ENCODE measurements at regions not wholly inside any gene's neighbourhood (a gene's known extent, or its start where the extent isn't known, plus 50 kb on each side); places are given as distances from the start of the nearest gene placed in this dataset.

- no peak for DNase-seq (ENCODE audit: low spot score)
- in situ Hi-C loops (cut with MboI; ENCODE audit: low pct_unique_long_range_greater_than_20kb, low sequenced_read_pairs, unreplicated experiment): no loop called here
- TF ChIP-seq CTCF (IDR thresholded peaks at IDR 0.05; ENCODE audit: extremely low read depth, insufficient read depth, missing control alignments): no peak
Measured at GRCh38 chr2:153235516-153235915, 243.0 kb downstream of the RPRM start.

- in situ Hi-C loops (cut with MboI; ENCODE audit: low pct_unique_long_range_greater_than_20kb, low sequenced_read_pairs, unreplicated experiment): no loop called here
- TF ChIP-seq CTCF (IDR thresholded peaks at IDR 0.05; ENCODE audit: extremely low read depth, insufficient read depth, missing control alignments): no peak
- DNase-seq (ENCODE audit: low spot score): no peak
Measured at GRCh38 chr2:153232464-153232863, 246.1 kb downstream of the RPRM start.

- in situ Hi-C loops (cut with MboI; ENCODE audit: low pct_unique_long_range_greater_than_20kb, low sequenced_read_pairs, unreplicated experiment): no loop called here
- no peak for DNase-seq (ENCODE audit: low spot score)
- no peak for TF ChIP-seq CTCF (IDR thresholded peaks at IDR 0.05; ENCODE audit: extremely low read depth, insufficient read depth, missing control alignments)
Measured at GRCh38 chr2:153230977-153231376, 247.6 kb downstream of the RPRM start.

- in situ Hi-C loops (cut with MboI; ENCODE audit: low pct_unique_long_range_greater_than_20kb, low sequenced_read_pairs, unreplicated experiment): no loop called here
- no peak for TF ChIP-seq CTCF (IDR thresholded peaks at IDR 0.05; ENCODE audit: extremely low read depth, insufficient read depth, missing control alignments)
Measured at GRCh38 chr2:153228904-153229303, 249.7 kb downstream of the RPRM start.

GRCh38 chr2:153227981-153228380 is 250.6 kb downstream of the RPRM start:
- in situ Hi-C loops (cut with MboI; ENCODE audit: low pct_unique_long_range_greater_than_20kb, low sequenced_read_pairs, unreplicated experiment): no loop called here
- no peak for TF ChIP-seq CTCF (IDR thresholded peaks at IDR 0.05; ENCODE audit: extremely low read depth, insufficient read depth, missing control alignments)
- DNase-seq (ENCODE audit: low spot score): no peak

More at GRCh38 chr2:153228904-153229303, 249.7 kb downstream of the RPRM start:
- DNase-seq (ENCODE audit: low spot score): no peak

DNA sequence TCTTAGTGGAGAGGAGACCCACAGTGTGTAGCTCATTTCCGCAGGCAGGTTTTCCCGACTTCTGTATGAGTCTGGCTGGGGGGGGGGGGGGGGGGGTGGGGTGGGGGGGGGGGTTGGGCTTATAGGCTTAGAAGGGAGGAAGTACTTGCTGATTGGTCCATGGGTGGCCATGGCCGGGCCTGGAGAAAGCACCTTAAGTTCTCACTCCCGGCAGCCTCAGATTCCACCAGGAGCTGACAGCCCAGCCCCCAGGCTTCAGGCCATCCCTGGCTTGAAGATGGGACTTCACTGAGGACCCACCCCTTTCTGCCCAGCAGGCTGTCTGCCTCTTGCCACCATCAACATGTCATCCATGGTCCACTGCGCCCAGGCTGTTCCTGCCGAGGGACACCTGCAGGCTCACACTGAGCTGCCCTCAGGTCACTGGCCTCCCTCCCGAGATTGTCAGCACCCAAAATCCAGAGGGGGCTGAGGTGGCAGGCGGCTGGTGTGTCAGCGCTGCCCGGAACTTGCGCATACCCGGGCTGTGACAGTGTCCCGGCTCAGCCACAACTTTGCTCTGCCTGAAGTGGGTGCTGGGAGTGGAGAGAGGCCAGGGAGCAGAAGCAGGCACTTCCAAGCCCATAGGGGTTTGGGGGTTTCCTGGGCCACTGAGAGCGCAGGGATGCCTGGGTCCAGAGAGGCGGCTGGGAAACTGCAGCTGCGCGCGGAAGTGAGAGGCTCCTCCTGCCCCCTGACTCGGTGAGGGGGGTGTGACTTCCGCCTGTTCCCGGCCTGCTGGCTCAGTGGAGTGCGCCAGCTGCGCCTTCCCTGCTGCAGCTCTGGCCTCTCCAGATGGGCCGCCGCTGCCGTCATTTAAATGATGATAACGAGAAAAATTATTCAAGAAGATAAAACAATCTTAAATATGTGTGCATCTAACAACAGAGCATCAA is 256.1 kb downstream of the RPRM start:
- in situ Hi-C loops (cut with MboI; ENCODE audit: low pct_unique_long_range_greater_than_20kb, low sequenced_read_pairs, unreplicated experiment): no loop called here
- TF ChIP-seq CTCF (IDR thresholded peaks at IDR 0.05; ENCODE audit: extremely low read depth, insufficient read depth, missing control alignments): no peak
- no peak for DNase-seq (ENCODE audit: low spot score)

Measured in GM13977 (cell line).